ENCODE measurements at regions not wholly inside any gene's neighbourhood (a gene's known extent, or its start where the extent isn't known, plus 50 kb on each side); places are given as distances from the start of the nearest gene placed in this dataset.

- no peak for TF ChIP-seq CTCF (IDR thresholded peaks at IDR 0.05)
These were observed 79.7 kb upstream of the PODXL start for GRCh38 chr7:131636092-131636491.

GRCh38 chr7:131633342-131633843 lies 77.0 kb upstream of the PODXL start:
- no peak for TF ChIP-seq CTCF (IDR thresholded peaks at IDR 0.05)

GRCh38 chr7:131630427-131630826 lies 74.0 kb upstream of the PODXL start:
- no peak for TF ChIP-seq CTCF (IDR thresholded peaks at IDR 0.05)

GRCh38 chr7:131629217-131629882 lies 72.9 kb upstream of the PODXL start:
- no peak for TF ChIP-seq CTCF (IDR thresholded peaks at IDR 0.05)

- TF ChIP-seq CTCF (IDR thresholded peaks at IDR 0.05): no peak
These were observed 72.2 kb upstream of the PODXL start for GRCh38 chr7:131628634-131629033.

GRCh38 chr7:131627735-131628190 lies 71.3 kb upstream of the PODXL start:
- TF ChIP-seq CTCF (IDR thresholded peaks at IDR 0.05): no peak

GRCh38 chr7:131626643-131627042 lies 70.2 kb upstream of the PODXL start:
- TF ChIP-seq CTCF (IDR thresholded peaks at IDR 0.05): no peak
